ENCODE measurements at regions not wholly inside any gene's neighbourhood (a gene's known extent, or its start where the extent isn't known, plus 50 kb on each side); places are given as distances from the start of the nearest gene placed in this dataset.

DNA sequence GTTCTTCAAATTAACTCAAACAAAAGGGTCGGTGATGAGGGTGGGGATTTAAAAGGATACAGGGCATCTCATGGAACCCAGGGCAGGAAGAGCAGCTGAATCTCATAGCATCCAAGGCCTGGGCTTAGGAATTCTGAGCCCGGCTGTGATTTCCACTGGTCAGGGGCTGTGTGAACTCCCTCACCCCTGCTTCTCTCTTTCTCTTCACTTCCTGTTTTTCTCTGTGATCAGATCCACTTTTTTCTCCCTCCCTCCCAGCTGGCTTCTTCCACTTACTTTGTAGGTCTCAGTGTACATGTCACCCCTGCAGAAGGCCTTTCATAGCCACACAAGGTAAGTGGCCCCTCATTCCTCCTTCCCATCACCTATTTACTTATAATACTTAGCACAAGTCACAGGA is 68.2 kb upstream of the CORO2B start (continued):
- TF ChIP-seq, protein P1, sequence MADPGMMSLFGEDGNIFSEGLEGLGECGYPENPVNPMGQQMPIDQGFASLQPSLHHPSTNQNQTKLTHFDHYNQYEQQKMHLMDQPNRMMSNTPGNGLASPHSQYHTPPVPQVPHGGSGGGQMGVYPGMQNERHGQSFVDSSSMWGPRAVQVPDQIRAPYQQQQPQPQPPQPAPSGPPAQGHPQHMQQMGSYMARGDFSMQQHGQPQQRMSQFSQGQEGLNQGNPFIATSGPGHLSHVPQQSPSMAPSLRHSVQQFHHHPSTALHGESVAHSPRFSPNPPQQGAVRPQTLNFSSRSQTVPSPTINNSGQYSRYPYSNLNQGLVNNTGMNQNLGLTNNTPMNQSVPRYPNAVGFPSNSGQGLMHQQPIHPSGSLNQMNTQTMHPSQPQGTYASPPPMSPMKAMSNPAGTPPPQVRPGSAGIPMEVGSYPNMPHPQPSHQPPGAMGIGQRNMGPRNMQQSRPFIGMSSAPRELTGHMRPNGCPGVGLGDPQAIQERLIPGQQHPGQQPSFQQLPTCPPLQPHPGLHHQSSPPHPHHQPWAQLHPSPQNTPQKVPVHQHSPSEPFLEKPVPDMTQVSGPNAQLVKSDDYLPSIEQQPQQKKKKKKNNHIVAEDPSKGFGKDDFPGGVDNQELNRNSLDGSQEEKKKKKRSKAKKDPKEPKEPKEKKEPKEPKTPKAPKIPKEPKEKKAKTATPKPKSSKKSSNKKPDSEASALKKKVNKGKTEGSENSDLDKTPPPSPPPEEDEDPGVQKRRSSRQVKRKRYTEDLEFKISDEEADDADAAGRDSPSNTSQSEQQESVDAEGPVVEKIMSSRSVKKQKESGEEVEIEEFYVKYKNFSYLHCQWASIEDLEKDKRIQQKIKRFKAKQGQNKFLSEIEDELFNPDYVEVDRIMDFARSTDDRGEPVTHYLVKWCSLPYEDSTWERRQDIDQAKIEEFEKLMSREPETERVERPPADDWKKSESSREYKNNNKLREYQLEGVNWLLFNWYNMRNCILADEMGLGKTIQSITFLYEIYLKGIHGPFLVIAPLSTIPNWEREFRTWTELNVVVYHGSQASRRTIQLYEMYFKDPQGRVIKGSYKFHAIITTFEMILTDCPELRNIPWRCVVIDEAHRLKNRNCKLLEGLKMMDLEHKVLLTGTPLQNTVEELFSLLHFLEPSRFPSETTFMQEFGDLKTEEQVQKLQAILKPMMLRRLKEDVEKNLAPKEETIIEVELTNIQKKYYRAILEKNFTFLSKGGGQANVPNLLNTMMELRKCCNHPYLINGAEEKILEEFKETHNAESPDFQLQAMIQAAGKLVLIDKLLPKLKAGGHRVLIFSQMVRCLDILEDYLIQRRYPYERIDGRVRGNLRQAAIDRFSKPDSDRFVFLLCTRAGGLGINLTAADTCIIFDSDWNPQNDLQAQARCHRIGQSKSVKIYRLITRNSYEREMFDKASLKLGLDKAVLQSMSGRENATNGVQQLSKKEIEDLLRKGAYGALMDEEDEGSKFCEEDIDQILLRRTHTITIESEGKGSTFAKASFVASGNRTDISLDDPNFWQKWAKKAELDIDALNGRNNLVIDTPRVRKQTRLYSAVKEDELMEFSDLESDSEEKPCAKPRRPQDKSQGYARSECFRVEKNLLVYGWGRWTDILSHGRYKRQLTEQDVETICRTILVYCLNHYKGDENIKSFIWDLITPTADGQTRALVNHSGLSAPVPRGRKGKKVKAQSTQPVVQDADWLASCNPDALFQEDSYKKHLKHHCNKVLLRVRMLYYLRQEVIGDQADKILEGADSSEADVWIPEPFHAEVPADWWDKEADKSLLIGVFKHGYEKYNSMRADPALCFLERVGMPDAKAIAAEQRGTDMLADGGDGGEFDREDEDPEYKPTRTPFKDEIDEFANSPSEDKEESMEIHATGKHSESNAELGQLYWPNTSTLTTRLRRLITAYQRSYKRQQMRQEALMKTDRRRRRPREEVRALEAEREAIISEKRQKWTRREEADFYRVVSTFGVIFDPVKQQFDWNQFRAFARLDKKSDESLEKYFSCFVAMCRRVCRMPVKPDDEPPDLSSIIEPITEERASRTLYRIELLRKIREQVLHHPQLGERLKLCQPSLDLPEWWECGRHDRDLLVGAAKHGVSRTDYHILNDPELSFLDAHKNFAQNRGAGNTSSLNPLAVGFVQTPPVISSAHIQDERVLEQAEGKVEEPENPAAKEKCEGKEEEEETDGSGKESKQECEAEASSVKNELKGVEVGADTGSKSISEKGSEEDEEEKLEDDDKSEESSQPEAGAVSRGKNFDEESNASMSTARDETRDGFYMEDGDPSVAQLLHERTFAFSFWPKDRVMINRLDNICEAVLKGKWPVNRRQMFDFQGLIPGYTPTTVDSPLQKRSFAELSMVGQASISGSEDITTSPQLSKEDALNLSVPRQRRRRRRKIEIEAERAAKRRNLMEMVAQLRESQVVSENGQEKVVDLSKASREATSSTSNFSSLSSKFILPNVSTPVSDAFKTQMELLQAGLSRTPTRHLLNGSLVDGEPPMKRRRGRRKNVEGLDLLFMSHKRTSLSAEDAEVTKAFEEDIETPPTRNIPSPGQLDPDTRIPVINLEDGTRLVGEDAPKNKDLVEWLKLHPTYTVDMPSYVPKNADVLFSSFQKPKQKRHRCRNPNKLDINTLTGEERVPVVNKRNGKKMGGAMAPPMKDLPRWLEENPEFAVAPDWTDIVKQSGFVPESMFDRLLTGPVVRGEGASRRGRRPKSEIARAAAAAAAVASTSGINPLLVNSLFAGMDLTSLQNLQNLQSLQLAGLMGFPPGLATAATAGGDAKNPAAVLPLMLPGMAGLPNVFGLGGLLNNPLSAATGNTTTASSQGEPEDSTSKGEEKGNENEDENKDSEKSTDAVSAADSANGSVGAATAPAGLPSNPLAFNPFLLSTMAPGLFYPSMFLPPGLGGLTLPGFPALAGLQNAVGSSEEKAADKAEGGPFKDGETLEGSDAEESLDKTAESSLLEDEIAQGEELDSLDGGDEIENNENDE (IDR thresholded peaks at IDR 0.05; ENCODE audit: insufficient replicate concordance, low read length) = no peak
- TF ChIP-seq EGR1 (IDR thresholded peaks at IDR 0.05; ENCODE audit: borderline replicate concordance, low read depth, low read length) (no peak), RNF2 (IDR thresholded peaks at IDR 0.05; ENCODE audit: borderline replicate concordance, low read depth, low read length, missing control alignments, poor library complexity, severe bottlenecking) (no peak), BACH1 (IDR thresholded peaks at IDR 0.05; ENCODE audit: low read length) (no peak)
